NCI-H2029 treated with DMSO at 0.1 percent for 48 hours (cell line): ENCODE measurements at regions not wholly inside any gene's neighbourhood (a gene's known extent, or its start where the extent isn't known, plus 50 kb on each side); places are given as distances from the start of the nearest gene placed in this dataset.

Experiments used
- DNase-seq: peaks from one replicate; lab custom pipeline; 2025; lab: John Stamatoyannopoulos, UW

GRCh38 chr7:54810401-54810800 lies 51.4 kb upstream of the SEC61G start:
- DNase-seq = no peak

DNA sequence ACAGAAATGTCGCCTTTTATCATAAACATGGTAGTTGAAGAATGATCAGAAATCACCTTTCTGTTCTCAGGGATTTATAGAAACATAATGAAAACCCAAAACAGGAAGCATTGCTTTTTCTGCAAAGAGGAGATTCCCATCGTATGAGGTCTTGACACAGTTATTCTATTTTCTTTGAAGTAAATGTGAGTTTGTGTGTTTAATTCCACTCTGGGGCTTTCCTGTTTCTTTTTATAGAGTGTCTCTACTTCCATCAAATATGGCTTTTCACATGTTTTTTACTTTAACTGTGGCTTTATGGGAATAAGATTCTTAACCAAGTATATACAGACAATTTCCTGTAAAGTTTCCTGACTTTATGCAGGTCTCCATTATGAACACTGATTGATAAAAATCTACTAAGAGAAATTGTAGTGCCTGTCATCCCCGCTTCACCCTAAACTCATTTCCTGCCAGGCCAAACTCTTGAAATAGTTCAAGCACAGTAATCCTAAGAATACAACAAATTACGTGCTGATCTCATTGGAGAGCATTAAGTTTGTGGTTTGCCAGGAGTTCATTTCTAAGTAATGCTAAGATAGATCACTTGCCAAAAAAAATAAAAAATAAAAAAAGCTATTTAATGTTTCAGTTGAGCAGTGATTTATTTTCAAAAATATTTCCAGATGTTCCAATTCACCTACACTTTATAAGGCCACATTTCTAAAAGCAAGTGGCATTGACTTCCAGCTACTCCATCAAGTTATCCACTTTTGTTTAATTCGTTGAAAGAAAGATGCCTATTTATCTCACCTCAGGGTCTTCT lies 52.2 kb upstream of the SEC61G start:
- DNase-seq = no peak

- DNase-seq = no peak
Observed at GRCh38 chr7:54811846-54812254, 52.8 kb upstream of the SEC61G start.

DNA sequence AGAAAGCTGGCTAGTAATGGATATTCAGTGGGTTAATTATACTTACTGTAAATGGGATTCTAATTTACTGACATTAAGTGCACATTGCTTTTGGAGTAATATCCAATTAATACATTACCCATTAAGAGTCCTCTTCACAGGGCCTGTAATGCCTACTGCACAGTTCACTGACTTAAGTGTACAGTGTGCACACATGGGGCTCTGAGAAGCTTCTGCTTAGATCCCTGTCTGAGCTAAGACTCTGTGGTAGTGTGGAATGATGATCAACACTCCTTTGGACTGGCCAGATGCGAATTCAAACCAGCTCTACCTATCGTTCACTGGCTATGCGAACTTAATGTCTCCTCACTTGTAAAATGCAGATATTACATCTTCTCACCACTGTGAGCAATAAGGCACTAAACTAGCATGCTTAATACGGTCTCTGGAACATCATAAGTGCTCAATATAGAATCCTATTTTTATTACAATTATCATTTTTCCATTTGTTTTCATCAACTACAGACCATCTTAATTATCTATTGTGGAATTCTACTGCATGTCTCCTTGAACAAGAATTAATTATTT lies 53.8 kb upstream of the SEC61G start:
- DNase-seq = no peak

DNA sequence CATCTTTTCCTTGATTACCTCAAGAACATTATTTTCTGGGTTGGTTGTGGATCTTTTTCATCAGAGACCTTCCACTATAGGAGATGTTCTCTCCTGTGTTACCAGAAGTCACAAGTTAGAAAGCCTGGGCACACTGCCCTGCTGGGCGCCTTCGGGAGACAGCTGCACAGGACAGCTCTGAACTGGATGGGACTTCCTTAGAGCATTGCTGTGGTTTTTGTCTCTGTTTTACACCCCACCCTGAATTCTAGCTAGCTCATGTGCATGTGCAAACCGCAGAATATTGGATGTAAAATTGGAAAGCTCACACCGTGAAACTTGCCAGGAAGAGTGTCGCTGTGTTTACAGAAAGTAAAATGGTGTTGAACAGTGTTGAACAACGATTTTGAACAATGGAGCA lies 54.4 kb upstream of the SEC61G start:
- no peak for DNase-seq

GRCh38 chr7:54814401-54814800 lies 55.4 kb upstream of the SEC61G start:
- no peak for DNase-seq

DNA sequence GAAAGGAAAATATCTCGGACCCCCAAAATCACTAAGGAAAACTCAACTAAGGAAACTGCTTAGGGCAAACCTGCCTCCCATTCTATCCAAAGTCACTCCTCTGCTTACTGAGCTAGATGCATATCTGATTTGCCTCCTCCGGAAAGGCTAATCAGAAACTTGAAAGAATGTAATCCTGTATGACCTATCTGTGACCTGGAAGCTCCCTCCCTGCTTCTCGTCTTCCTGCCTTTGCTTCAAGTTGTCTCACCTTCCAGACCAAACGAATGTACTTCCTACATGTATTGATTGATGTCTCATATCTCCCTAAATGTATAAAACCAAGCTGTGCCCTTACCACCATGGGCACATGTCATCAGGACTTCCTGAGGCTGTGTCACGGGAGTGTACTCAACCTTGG lies 58.1 kb upstream of the SEC61G start:
- DNase-seq = no peak

GRCh38 chr7:54823776-54824175 lies 64.8 kb upstream of the SEC61G start:
- no peak for DNase-seq

DNA sequence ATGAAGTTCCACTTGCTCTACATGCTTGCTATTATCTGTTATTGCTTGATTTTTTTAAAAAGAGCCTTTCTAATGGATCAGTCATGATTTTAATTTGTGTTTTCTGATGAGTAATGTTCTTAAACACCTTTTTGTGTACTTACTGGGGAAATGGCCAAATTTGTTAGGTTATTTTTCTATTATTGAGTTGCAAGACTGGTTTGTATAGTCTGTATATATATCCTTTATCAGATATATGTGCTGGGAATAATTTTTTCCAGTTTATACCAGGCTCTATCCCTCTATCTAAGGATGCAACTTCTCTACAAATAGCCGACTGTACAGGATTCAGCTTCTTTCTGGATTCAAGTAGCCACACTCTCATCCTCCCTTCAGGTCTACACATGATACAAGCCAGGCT lies 65.6 kb upstream of the SEC61G start:
- DNase-seq = no peak

DNA sequence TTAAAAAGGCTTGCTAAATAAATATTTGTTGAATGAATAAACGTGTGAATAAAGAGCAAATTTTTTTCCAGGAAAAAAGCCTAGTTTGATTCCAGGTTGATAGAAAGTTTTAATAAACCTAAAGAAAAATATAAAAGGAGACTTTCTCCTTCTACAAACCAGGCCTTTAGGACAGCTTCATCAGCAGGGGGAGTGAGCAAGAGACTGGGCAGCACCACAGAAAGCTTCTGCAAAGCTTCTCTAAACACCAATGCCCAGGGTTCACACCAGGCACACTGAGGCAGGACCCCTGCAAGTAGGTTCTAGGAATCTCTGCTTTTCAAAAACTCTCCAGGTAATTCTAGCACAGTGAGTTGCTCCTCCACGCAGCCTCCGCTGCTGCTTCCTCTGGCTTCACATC lies 66.4 kb upstream of the SEC61G start:
- DNase-seq = no peak

GRCh38 chr7:54827734-54828133 lies 68.7 kb upstream of the SEC61G start:
- DNase-seq = no peak

- no peak for DNase-seq
Observed at GRCh38 chr7:54831046-54831643, 72.1 kb upstream of the SEC61G start.

- no peak for DNase-seq
Observed at GRCh38 chr7:54831644-54832095, 72.7 kb upstream of the SEC61G start.

- peak; percentile 3 for DNase-seq
Observed at GRCh38 chr7:54833001-54833467, 74.0 kb upstream of the SEC61G start.

- no peak for DNase-seq
Observed at GRCh38 chr7:54837168-54837567, 78.2 kb upstream of the SEC61G start.

- no peak for DNase-seq
Observed at GRCh38 chr7:54837761-54838160, 78.8 kb upstream of the SEC61G start.

DNA sequence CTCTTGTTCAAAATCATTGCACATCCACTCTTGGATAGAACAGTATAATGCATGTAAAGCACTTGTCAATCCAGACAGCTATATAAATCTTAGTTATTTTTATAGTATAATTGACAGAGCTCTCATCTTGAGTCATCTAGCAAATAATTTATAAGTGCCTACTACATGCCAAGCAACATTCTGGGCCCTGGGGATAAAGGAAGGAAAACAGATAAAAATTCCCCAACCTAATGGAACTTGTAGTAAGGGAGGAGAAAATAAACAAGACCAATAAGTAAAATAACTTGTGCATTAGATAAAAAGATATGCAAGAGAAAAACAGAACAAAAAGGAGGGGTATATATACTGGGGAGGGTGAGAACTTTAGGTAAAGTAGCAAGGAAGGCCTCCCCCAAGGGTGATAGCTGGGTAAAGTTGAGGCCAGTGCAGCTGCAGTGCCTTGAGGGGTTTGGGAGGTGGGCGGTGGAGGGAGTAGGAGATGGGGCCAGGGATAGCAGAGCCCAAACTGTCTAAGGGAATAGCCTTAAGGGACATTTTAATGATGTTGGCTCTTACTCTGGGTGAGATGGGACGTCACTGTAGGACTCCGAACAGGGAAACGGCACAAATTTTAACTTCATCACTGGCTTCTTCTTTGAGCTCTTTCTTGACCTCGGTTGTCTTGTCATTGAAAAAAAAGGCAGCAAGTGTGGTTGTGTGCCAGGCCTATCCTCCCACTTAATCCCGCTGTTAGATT lies 79.3 kb upstream of the SEC61G start:
- no peak for DNase-seq

DNA sequence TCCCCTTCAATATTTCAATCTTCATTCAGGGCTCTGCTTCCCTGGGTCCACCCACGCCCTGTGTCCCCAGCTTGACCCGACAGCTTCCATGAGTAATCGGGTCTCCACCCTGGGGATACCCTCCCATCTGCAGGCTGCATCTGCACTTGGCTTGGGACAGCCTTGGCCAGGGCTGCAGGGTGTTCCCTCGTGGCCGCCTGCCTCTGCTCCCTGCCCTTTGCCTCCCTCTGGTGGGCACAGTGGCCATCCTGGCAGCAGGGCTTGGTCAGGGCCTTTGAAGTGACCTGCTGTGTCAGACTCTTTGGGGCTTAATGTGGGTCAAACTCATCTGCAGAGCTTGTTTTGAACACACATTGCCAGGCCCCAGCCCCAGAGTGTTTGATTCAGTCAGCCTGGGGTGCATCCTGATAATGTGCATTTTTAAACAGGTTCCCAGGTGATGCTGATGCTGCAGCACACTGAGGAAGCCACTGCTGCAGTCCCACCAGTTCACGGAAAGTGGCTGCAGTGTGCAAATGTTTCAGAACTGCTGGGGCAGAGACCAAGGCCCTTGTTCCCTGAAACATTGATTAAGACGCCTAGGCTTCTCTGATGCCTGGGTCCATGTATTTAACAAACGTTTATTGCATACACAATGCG lies 80.7 kb upstream of the SEC61G start:
- no peak for DNase-seq

- no peak for DNase-seq
Observed at GRCh38 chr7:54841772-54842697, 83.0 kb upstream of the SEC61G start.

DNA sequence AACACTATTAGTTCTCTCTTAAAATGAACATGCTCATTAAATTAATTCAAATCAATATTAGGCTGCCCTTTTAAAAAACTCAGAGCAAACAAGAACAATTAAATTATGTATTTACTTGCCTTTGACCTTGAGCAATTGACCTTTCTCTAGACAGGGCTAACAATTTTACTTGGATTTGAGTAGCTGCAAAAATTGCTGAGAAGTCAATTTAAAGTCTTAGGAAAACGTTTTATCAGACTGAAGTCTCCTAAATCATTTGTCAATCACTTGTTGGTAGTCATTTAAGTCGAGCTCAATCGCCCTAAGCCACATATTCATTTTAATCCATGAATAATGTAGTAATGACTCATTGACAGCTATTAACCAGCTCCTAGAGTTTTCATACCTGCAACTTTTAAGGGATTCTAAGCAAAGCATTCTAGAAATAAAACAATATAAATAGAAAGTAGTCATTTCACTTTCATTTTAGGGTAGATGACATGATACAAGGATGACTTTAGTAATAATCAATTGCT lies 84.9 kb upstream of the SEC61G start:
- no peak for DNase-seq

GRCh38 chr7:54846273-54846672 lies 87.3 kb upstream of the SEC61G start:
- DNase-seq = no peak
